GM19025 (cell line): ENCODE measurements at regions not wholly inside any gene's neighbourhood (a gene's known extent, or its start where the extent isn't known, plus 50 kb on each side); places are given as distances from the start of the nearest gene placed in this dataset.

ENCODE experiments used
- ATAC-seq: cut with Tn5 transposase; IDR thresholded peaks from one replicate; pipeline ENCODE4 v1.9.1; 2021; ENCODE audit warnings: mild to moderate bottlenecking, low read depth, moderate library complexity; ENCODE audit not compliant: unreplicated experiment

GRCh38 chr10:120982507-120982906, 131.3 kb downstream of the WDR11 start:
- ATAC-seq, result no peak

GRCh38 chr10:120983721-120984120, 132.6 kb downstream of the WDR11 start:
- no peak for ATAC-seq

GRCh38 chr10:120984221-120984620, 133.1 kb downstream of the WDR11 start:
- ATAC-seq, result no peak

GRCh38 chr10:120987359-120987758, 136.2 kb downstream of the WDR11 start:
- ATAC-seq, result no peak

GRCh38 chr10:120988751-120989150, 137.6 kb downstream of the WDR11 start:
- no peak for ATAC-seq

GRCh38 chr10:120989279-120989678, 138.1 kb downstream of the WDR11 start:
- no peak for ATAC-seq

GRCh38 chr10:120989996-120990598, 138.9 kb downstream of the WDR11 start:
- ATAC-seq, result no peak

- ATAC-seq, result no peak
Observed at GRCh38 chr10:120990831-120991230, 139.7 kb downstream of the WDR11 start.

GRCh38 chr10:120993089-120993488, 141.9 kb downstream of the WDR11 start:
- ATAC-seq, result no peak

- ATAC-seq, result no peak
Observed at GRCh38 chr10:120995768-120996167, 144.6 kb downstream of the WDR11 start.

GRCh38 chr10:120996456-120997034, 145.4 kb downstream of the WDR11 start:
- no peak for ATAC-seq

- no peak for ATAC-seq
Observed at GRCh38 chr10:120997313-120997712, 146.2 kb downstream of the WDR11 start.

GRCh38 chr10:120997756-120998155, 146.6 kb downstream of the WDR11 start:
- ATAC-seq, result no peak

GRCh38 chr10:120998251-120998650, 147.1 kb downstream of the WDR11 start:
- no peak for ATAC-seq

- no peak for ATAC-seq
Observed at GRCh38 chr10:120998782-120999285, 147.7 kb downstream of the WDR11 start.

GRCh38 chr10:120999868-121000267, 148.7 kb downstream of the WDR11 start:
- no peak for ATAC-seq

- ATAC-seq, result no peak
Observed at GRCh38 chr10:121002586-121003205, 151.5 kb downstream of the WDR11 start.

- no peak for ATAC-seq
Observed at GRCh38 chr10:121005948-121006587, 154.9 kb downstream of the WDR11 start.

- no peak for ATAC-seq
Observed at GRCh38 chr10:121007264-121007663, 156.1 kb downstream of the WDR11 start.

- ATAC-seq, result no peak
Observed at GRCh38 chr10:121015916-121016315, 164.8 kb downstream of the WDR11 start.

GRCh38 chr10:121024905-121025584, 173.9 kb downstream of the WDR11 start:
- no peak for ATAC-seq
